ENCODE measurements at regions not wholly inside any gene's neighbourhood (a gene's known extent, or its start where the extent isn't known, plus 50 kb on each side); places are given as distances from the start of the nearest gene placed in this dataset.

DNA sequence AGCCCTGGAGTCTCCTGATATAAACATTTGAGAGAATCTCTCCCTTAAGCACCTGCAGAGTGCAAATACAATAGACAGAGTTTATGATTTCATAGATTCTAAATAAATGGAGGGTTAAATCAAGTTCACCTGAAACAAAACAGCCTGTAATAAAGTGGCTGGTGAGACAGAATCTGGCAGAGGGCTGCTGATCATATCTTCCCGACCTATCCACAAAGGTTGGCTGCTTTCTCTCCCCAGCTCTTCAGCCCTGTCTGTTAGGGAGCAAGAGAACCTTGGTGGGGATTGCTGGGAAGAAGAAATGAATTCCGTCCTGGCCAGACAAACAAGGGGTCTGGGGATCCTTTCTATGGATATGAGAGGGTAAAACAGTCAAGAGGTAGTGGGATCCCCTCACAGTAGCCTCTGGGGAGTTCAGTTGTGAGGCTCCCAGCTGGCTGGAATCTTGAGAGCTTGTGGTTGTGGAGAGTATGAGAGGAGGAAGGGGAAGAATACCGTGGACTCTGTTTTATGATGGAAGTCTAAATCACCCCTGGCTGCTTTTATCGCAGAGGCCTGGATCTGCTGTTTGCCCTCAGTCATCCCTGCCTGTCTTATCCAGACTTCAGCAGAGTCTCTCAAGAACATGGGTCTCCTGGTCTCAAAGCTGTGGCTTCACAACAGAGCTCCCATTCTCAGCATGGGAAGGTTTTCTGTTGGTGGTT lies 451.3 kb downstream of the NTRK3 start:
- no peak for DNase-seq

DNA sequence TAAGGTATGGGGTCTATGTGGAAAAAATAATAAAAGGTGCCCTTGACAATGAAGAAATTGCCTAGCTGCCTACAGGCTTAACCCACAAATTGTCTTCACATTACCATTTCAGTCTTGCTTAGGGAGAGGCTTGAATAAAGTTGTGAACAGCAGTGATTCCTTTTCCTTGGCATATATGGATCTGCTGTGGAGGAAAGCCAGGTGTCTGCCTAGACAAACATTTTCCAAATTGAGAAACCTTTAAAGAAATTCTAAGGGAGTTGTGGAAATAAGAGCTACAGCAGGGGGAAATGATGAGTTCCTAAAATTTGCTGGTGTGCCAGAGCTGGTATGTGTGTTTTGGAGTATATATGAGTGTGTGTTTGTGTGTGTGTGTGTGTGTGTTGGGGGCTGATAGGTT lies 452.1 kb downstream of the NTRK3 start:
- DNase-seq, result no peak

DNA sequence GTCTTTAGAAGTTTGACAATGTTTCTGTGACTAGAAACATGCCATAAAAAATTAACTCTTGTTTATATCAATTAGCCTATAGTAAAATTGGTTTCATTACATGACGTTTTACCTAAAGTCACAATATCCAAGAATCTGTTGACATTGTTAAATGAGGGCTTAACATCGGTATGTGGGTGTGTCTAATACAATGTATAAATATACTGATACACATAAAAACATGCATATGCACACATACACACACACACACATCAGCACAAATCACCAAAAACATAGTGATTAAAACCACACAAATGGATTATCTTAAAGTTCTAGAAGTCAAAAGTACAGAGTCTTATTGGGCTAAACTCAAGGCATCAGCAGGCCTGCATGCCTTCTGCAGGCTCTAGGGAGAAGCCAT lies 456.7 kb downstream of the NTRK3 start:
- DNase-seq, result no peak

DNA sequence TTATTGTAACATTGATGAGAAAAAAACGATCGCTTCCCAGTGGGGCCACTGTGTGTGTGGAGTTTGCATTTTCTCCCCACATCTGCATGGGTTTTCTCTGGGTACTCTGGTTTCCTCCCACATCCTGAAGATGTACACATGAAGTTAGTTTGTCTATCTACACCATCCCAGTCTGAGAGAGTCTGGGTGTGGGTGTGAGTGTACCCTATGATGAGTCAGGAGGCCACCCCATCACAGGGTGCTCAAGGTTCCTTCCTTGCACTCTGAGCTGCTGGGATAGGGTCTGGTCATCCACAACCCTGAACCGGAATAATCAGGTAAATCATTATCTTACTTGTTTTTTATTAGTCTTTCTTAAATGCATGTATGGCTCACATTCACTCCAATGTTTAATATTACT lies 457.1 kb downstream of the NTRK3 start:
- DNase-seq, result no peak

DNA sequence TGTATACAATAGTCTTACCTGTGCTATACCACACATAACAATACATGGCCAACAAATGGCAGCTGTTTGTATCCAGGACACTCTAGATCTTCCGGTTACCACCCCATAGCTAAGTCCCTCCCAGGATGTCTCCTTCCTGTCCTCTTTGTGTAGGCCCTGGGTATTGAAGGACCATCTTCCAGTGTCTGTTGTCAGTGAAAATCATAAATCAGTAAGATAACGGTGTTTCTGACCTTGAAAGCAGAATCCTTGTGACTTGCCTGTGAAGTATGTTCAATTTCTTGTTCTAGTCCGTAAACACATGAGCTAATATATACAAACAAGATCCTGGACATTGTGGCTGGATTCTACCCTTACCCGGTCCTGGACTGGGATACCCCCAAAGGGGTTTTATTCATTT lies 462.8 kb downstream of the NTRK3 start:
- DNase-seq, result no peak

DNA sequence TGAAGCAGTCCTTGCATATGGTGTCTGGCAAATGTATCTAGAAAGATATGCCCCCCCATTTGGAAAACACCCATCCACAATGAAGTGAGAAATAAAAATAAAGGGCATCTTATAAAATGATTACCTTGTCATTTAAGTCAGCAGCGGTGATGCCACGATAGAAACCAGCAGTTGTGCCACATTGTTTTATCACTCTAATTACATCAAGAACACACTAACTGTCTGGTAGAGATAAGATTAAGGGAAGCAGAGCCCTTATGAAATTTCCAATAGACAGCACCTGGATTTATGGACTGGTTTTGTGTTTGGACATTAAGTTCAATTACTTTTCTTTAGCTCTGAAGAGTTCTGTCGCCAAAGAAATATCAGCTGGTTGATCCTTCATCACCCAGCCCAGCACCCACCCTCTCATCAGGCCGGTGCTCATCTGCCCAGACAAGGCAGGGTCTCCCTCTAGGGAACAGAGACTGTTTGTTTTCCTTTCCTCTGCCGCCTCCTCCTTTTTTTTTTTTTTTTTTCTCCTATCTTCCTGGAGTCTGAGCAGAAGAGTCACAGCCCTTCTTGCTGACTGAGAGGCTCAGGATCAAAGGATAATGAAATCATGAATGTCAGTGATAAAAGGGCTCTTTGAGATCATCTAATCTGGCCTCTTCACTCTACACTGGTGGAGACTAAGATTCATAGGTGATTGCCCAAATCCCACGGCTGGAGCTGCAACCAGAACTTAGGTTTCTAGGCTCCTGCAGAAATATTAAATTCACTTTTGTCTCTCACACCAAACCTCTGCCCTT lies 464.1 kb downstream of the NTRK3 start:
- no peak for DNase-seq

DNA sequence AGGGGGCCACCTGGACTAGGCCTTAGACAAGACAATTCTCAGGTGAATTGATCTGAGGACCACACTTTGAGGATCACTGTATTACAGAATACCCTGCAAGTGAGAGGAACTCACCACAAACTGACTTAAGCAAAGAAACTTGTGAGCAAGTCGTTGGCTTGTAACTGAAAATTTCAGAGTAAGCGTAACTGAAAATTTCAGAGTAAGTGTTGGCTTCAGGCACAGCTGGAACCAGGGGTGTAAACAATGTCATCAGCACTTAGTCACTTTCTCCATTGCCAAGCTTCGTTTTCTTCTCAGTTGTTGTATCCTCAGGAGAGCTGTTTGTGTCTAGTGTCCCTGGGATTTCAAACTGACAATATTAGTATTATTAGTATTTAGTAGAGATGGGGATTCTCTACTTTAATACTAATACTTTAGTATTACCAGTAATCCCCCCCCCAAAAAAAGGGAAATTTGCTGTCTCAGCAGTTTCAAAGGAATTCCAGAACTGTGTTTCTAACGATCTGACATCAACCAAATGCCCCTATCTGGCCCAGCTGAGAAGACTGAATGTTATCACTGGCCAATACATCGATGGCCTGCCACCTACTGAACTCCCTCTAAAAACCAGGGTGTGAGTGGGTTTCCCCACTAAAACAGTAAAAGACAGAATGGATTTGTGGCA lies 474.4 kb downstream of the NTRK3 start:
- DNase-seq, result no peak

DNA sequence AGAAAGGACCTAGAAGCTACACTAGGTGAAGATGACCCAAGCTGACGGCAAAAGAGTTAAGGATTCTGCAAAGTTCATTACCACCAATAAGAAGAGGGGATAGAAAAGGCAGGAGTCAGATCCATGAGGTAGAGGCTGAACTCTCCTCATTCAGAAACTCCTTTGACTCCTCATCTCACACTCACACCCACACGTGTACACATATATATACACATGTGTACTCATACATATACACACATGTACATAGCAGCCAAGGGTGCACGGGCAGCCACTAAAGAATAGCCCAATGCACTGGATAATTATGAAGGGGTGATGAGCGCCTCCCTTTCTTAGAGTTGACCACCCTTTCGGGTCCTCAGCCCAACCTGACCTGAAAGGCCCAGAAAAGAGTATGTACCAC lies 476.8 kb downstream of the NTRK3 start:
- DNase-seq, result no peak

DNA sequence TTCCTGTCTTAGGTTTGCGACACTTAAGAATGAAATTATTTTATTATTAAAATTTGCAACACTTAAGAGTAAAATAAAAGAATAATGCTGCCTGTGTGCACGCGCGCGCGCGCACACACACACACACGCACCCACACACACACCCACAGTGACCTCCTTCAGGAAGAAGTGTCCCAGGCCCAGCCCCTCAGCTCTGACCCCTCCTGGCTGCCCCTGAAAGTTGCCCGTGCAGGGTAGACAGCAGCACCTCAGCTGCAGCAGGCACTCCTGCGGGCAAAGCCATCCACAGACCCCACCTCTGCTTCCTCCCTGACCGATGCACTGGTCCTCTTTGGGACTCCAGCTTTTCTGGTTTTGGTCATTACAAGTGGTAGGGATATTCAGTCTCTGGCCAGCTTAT lies 478.2 kb downstream of the NTRK3 start:
- DNase-seq, result no peak

DNA sequence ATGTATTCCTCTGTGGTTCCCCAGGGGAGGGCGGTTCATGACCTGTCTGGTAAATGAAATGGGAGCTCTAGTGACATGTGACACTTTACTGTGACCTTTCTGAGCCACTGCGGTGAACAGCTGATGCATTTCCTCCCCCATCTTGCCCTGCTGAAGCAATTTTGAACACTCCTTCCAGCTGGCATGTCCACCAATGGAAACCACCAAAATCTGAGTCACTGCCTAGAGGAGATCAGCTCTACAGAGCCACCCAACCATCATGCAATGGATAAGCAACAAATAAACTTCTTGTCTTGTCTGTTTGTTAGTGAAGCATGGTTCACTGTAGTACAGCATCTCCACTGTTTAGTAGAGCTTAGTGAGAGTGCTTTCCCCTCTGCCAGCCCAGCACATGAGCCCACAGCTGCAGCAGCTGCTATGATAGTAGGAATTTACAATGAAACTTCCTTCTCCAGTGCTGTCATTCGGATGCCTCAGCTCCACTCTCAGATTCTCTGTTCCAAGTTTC lies 479.4 kb downstream of the NTRK3 start:
- DNase-seq, result no peak

DNA sequence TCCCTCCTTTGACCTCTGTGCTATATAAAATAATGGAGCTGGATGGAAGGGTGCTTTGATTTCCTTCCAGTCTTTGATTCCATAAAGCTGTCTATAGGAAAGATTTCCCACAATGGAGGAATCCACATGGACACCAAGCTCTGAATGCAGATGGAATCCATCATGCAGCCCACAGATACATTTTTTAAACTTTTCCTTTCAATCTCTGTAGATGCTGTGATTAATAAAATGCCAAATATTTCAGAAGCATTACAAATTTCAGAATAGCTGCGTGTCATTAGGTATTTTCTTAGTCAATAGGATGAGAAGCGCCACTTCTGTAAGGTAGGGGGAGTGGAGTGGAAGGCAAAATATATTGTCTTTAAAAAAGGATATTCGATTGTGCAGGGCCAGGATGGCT lies 489.0 kb downstream of the NTRK3 start:
- DNase-seq, result no peak

DNA sequence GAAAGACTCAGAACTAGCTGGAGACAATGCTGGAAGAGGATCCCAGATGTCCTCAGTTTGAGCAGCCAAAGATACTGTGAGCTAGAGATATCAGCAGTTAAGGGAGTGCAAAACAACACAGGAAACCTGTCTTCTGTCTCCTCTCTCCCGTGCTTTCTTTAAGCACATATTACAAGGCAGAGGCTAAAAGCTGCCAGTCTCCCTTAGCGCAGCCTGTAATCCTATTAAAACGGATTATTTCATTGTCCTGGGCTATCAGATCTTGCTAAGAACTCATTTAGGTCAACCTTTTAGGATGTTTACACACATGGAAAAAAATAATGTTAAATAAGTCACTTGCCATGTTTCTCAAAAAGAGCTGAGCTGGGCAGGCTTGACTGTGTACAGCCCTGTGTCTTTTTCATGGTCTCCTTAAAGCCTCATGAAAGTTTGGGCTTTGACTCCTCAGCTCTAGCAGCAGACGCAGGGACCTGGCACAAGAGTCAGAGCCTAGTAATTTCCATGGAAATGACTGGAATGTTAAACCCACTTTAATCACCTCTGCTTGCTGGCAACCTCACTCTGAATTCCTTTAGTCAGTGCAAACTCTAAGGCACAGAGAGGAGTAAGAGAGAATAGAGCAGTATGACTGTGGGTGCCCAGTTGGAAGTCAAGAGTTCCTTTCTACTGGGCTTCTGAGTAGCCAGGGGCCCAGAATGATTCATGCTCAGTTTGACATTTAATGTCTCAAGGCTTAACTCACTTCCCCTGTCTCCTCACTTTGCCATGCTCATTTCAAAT lies 491.9 kb downstream of the NTRK3 start:
- no peak for DNase-seq

DNA sequence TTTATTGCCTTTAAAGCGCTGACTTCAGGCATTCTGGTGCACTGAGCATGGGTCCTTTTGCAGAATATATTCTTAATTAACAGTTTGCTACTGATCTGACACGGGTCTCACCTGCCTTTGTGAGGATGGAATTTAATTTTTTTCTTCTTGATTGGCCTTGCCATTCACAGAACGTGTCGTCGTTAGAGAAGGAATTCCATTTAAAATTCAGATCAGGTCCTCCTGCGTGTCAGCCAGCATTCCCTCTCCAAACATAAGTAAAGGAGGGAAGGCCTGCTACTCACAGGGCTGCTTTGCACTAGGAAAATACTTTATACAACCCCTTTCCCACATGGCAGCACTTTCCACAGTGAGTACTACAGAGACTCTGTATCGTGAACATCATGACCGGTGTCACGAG lies 492.7 kb downstream of the NTRK3 start:
- no peak for DNase-seq

DNA sequence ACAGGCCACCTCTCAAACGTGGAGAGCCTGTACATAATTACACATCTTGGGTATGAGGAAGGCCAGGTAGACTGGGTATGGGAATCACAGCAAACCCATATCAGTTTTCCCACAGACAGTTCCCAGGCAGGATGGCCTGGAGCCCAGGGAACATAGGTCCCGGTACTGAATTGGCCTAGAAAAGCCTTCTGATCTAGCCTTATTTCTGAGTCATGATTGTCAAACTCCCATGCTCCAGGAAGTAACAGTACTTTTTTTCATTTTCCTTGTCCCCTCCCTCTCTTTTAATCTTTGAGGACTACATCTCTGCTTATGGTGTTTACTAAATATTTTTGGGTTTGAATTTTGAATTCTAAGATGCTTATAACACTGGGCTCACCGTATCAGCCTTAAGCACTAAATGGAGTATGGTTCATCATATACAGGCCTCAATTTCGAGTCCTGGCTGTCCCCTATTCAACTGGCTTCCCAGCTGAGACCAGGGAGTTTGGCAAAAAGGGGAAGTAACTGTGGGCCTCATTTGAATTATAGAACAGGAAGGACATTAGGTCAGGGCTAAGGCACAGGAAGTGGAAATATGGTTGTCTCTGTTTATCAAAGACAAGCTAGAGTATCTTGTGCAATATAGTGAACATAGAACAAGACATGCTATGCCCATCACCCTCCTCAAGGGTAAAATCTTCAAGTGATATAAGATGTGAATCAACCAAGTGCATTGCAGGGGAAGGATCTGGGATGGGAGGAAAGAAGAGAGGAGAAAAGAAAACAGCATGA lies 494.6 kb downstream of the NTRK3 start:
- DNase-seq, result no peak

DNA sequence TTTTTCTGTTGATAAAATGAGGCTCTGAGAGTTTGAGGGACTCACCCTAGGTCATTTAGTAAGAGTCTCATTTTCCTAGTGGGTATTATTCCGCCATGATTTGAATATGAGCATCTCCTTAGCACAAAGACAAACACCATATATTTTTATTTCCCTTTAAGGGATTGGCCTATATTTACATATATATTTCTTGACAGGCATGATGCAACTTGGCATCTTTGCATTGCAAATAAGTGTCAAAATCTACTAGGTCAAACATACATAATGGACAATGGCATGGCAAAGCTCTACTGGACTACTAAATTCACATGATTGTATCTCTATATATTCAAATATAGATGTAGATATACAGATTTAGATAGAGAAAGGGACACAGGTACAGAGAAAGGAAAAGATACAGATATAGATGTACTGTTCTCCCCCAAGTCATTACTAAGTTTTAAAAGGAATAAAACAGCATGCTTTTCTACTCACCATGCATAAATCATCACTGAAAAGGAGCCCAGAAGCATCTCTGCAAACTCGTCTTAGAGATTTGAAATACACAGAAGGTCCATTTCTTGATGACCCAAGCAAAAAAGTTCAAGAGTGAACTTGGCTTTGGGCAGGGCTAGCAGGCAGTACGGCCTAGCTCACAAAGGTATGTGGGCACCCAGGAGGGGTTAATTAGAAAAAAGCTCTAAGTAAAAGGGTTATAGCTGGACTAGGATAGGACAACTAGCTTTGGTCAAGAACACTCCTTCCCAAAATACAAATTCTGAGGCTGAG lies 495.8 kb downstream of the NTRK3 start:
- DNase-seq, result no peak

DNA sequence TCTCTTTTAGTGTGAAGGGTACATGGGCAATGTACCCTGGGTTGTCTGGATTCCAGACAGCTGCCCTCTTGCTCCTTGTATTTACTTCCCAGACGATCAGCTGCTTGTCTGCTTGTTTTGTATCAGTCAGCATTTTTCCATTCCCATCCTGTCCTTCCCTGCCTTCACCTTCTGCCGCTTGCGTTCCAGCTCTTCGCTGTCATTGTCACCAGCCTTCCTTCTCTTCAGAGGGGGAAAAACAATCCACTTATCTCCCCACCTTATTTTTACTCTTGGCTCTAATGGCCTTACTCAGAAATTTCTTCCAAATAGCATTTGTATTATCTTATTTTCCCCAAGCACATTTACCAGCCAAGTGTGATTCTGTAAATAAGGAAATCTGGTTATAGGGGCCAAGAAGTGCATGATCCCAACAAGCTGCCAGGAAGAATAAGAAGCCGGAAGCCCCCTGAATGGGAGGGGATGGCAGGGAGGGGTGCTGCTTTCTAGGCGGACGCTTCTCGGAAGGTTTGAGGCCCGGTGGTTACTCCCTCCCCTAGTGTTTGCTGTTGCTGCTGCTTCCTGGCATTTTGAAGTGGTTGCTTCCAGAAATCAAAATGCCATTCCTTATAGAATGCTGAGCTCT lies 497.6 kb downstream of the NTRK3 start:
- no peak for DNase-seq

DNA sequence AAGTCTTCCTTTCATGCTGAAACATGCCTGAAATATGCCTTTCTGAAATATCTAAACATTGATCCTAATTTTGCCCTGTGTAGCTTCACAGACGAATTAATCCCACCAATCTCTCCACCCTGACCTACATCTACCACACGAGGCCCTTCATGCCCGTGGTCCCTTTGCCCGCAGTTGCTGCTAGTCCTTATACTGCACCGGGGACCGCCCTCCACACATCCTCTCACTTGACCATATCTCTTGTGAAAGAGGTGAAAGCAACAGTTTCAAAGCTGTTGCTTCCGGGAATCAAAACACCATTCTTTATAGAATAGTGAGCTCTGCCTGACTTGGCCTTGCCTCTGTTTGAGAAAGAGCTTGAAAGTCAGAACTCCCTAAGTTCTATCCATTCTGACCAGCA lies 499.5 kb downstream of the NTRK3 start:
- no peak for DNase-seq

DNA sequence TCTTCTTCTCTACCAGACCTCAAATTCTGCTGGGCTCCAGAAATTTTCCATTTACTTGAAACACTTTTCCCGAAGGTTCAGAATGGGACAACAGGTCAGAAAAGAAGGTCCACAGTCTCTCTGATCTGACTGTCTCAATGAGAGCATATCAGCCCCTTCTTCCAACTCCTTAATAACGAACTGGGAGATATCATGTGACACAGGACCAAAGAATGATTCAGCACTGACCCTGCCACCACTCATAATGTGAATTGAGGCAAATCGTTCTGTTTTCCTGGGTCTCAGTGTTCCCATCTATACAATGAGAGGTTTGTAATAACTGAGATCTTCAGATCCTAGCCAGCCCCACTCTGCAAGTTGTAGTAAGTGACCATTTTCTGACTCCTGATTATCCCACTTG lies 500.5 kb downstream of the NTRK3 start:
- no peak for DNase-seq

DNA sequence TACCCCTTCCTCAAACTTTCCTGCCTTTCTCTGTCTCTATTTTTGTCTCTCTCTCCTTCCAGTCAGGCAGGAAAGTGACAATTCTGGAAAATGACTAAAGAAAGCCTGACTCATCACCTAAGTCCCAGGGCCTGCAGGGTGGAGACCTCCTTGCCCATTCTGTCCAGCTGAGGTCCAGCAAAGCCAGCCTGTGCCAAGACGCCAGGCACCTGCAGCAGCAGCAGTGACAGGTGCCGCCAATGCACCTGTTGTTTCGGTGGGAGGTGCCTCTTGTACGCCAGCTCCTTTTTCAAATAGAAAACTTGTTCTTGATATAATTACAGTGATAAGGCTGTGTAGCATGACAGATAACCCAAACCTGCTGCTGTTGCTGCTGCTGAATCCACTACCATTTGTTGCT lies 501.3 kb downstream of the NTRK3 start:
- no peak for DNase-seq

DNA sequence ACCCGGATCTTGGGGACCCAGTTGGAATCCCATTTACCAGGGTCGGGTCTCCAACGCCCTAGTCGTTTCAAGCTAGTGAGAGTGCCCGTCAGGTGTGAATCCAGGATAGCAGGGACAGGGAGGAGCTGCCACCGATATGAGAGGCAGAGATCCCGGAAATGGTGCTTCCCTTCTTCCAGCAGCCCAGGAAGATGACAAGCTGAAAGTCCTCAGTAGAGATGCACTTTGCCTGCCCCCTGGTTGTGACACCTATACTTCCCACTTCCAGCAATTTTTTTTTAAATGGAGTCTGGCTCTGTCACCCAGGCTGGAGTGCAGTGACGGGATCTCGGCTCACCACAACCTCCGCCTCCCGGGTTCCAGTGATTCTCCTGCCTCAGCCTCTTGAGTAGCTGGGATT lies 503.0 kb downstream of the NTRK3 start:
- DNase-seq, result no peak

Measured in NCI-H446 (cell line).